ENCODE measurements at regions not wholly inside any gene's neighbourhood (a gene's known extent, or its start where the extent isn't known, plus 50 kb on each side); places are given as distances from the start of the nearest gene placed in this dataset.
"Not testable (repeated sequence)": the region's sequence is repeated elsewhere in the genome, so short reads cannot be mapped to it uniquely, and the experiment has no call there.

DNA sequence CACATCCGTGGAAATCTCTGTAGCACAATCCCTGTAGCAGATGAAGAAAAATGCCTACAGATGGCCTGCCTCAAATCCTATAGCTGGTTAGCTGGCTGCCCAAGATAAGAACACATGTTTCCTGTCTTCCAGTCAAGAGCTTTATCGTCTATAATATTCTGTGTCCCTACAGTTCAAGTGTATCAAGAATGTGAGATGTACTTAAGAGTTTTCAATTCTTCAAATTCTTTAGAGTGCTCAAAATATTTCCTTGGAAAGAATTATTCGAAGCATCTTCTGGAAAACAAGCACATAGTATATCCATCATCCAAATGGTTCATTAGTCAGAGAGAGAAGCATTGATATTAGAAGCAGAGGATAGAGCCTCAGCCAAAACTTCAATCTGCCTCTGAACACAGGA is 239.8 kb downstream of the COG6 start:
- no peak for DNase-seq

DNA sequence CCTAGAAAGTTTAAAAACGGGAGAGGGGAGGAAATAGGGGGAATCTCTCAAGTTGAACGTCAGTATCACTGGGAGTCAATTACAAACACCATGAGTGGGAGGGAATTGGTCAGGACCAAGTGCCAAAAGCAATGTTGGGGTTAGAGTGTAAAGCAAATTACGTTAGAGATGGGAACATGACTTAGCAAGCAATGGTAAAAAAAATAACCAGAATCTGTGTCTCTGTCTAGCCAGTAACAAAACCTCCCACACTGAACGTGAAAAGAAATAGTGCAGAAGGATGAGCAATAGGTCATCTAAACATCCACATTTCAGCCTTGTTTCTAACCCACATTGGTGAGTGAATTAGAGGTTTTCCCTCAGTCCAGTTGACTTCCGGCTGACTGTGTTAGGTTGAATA is 242.2 kb downstream of the COG6 start:
- DNase-seq: no peak

GRCh38 chr13:39900106-39900750 is 244.8 kb downstream of the COG6 start:
- no peak for DNase-seq

DNA sequence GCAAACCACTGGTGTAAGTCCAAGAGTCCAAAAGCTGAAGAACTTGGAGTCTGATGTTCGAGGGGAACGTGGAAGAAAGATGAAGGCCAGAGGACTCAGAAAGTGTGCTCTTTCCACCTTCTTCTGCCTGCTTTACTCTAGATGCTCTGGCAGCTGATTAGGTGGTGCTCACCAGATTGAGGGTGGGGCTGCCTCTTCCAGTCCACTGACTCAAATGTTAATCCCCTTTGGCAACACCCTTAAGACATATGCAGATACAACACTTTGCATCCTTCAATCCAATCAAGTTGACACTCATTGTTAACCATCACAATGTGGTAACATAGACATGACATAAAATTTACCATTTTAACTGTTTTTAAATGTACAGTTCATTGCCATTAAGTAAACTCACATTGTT is 249.5 kb downstream of the COG6 start:
- no peak for DNase-seq

GRCh38 chr13:39909634-39910033 is 254.2 kb downstream of the COG6 start:
- no peak for DNase-seq

GRCh38 chr13:39910041-39910440 is 254.6 kb downstream of the COG6 start:
- DNase-seq: no peak

- DNase-seq: no peak
Measured at GRCh38 chr13:39910833-39911232, 255.4 kb downstream of the COG6 start.

DNA sequence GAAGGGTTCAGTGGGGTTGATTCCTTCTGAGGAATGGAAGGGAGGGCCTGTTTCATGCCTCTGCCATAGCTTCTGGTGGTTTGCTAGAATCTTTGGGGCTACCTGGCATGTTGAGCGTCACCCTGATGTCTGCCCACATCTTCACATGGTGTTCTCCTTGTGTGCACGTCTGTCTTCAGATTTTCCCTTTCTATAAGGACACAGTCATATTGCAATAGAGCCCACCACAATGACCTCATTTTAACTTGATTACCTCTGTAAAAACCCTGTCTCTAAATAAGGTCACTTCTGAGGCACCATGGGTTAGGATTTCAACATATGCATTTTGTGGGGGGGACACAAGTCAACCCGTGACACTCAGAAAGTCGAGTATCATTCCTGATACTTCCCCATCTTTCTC is 257.9 kb downstream of the COG6 start:
- DNase-seq: no peak

GRCh38 chr13:39913928-39914327 is 258.5 kb downstream of the COG6 start:
- DNase-seq: no peak

DNA sequence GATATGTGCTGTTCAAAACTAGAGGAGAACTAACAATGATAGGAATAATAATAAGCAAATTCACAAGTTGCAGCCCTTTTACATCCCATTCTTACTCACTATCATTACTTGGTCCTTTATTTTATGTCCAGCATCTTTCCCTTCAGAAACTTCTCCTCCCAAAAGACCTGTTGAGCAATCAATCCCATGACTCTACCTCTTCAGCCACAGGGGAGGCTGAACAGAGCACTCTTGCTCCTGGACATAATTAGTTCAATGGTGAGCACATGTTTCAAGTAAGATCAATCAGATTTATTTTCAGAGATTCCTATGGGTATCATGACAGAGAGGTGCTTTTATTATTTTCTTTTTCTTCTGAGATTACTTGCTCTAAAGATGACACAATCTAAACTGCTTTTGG is 260.0 kb downstream of the COG6 start:
- DNase-seq: no peak

DNA sequence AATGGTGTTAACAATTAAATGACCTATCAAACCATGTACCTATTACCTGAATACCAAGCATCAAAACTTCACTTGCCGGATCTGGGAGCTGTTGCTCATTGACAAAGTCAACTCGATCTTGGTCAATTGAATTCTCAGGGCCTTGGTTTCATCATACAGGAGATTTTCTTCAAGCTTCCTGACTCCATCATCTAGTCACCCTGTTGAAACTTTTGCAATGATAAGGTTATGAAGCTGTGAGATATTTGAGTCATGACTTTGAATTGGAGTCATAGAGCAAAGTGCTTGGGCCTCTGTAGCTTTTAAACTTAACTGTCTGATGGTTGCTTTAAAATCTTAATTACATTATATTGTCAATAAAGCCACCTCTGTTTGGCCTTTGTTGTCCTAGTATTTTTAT is 260.9 kb downstream of the COG6 start:
- no peak for DNase-seq

DNA sequence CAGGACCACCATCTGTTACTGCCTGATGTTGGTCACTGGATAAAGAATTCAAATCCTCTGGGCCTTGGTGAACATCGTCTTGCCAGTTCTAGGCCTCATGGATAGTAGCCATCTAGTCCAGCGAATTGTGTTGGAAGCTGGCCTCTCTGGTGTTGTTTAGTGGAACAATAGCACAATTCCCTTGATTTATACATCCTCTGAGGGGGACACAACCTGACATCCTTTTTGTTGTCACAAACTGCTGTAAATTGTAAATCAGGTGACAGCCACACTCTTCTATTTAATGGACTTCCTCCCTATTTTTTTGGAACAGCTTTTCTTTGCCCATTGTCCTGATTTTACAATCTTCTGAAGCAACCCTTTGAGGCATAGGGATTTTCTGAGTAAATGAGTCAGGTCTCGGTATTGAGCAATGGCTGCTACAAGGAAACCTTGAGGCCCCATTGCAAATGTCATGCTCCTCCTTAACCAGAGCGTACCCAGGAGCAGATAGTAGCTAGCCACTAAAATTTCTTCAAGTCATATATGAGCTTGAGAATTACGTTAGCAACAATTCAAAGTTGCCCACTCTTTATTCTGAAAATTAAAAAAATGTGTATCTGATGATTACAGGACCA is 263.3 kb downstream of the COG6 start:
- no peak for DNase-seq

GRCh38 chr13:39920613-39921012 is 265.2 kb downstream of the COG6 start:
- DNase-seq: no peak

GRCh38 chr13:39926345-39926744 is 270.9 kb downstream of the COG6 start:
- DNase-seq: no peak

GRCh38 chr13:39928261-39928660 is 272.8 kb downstream of the COG6 start:
- no peak for DNase-seq

DNA sequence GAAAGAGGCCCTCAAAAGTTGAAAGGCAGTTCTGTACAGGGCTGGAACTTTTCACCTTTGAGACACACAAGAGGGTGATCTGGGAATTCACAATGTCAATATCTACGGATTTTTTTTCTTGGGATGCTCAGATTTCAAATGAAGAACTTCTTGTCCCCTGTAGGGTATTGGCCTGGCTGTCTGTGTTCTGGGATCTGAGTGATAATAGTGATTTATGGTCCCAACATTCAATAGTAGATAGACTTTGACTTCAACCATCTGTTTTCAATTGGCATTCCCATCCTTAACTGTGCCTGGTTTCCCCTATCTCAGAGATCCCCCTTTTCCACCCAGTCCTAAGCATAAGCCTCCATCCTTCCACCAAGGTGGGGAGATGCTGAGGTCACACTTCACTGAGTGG is 274.1 kb downstream of the COG6 start:
- no peak for DNase-seq

- no peak for DNase-seq
Measured at GRCh38 chr13:39930060-39930459, 274.6 kb downstream of the COG6 start.

GRCh38 chr13:39930544-39931444 is 275.3 kb downstream of the COG6 start:
- no peak for DNase-seq

DNA sequence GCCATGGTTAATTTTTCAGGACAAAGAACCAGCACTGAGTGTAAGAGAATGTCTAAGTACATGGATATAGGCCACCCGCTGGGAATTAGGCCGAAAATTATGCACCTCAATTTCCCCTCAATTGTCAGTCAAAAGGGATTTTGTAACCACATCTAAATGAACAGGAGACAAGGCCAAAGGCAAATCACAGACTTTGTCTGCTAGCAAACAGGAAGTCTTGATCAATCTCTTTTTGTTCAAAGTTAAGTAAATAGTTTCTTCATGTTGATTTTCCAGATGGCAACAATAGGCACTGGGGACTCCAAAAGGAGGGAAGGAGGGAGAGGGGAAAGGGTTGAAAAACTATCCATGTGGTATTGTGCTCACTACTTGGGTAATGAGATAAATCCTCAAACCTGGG is 276.0 kb downstream of the COG6 start:
- DNase-seq: no peak

- DNase-seq: not testable (repeated sequence)
Measured at GRCh38 chr13:39932514-39932913, 277.1 kb downstream of the COG6 start.

DNA sequence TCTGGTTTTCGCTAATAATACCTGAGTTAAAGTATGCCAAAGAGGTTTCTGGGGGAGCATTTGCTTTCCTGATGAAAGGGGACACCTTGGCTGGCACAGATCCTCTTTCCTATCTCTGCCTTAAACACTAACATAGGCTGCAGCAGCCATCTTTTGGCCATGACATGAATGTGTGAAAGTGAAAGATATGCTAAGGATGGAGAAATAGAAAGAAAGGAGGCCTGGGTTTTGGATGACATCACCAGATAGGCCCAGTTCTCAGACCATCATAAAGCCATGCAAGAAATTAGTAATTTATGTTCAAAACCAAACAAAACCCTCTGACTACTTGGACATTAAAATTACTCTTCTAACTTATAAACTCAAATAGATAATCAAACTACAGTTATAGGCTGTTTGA is 279.7 kb downstream of the COG6 start:
- DNase-seq: no peak

- no peak for DNase-seq
Measured at GRCh38 chr13:39938596-39938995, 283.1 kb downstream of the COG6 start.

- no peak for DNase-seq
Measured at GRCh38 chr13:39941236-39941635, 285.8 kb downstream of the COG6 start.

DNA sequence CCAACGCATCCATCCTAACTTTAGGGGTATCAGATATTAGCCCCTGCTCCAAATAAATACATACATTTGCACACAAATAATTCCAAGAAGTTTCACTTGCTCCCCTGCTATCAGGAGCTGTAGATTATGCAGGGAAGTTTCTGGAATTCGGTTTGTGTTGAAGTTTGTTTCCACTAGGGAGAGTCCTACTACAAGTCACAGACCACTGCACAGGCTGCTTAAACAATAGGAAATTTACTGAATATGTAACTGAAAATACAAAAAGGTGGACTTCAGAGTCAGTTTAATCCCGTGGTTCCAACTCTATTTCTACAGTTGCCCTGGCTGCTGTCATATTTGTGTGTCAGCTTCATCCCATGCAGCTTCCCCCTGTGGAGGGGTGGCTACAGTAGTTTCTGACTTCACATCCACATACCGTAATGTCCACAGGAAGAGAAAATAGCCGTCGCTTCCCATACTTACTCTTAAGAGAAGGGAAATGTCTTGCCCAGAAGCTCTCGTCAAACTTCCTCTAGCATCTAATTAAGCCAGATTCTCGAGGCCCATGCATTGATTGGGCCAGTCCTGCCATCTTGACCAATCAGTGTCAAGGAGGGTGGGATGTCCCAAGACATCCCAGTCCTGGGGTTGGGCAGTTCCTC is 286.6 kb downstream of the COG6 start:
- no peak for DNase-seq

Measured in SHP77 treated with DMSO at 0.1 percent for 48 hours (cell line).